DOHH2 (cell line): ENCODE measurements at regions not wholly inside any gene's neighbourhood (a gene's known extent, or its start where the extent isn't known, plus 50 kb on each side); places are given as distances from the start of the nearest gene placed in this dataset.

Experiments
- H3F3A ChIP-seq: fragments of 200-600 bp; sonication (generic), shearing (Covaris generic); 2 replicates; pipeline ENCODE4 v1.6.0; 2016; ENCODE audit warnings: antibody characterized with exemption, mild to moderate bottlenecking; ENCODE audit not compliant: control insufficient read depth, insufficient read depth
- H3K27ac ChIP-seq: fragments of 200-600 bp; sonication (generic); 2 replicates; pipeline ENCODE4 v1.5.1; 2014; ENCODE audit warnings: low read depth, mild to moderate bottlenecking, low read length, moderate library complexity
- H3K27me3 ChIP-seq: fragments of 200-600 bp; sonication (generic); 2 replicates; pipeline ENCODE4 v1.6.1; 2014; ENCODE audit warnings: mild to moderate bottlenecking, low read length, mixed read lengths; ENCODE audit not compliant: control insufficient read depth
- H3K36me3 ChIP-seq: fragments of 200-600 bp; sonication (generic); 2 replicates; pipeline ENCODE4 v1.6.1; 2014; ENCODE audit warnings: mild to moderate bottlenecking, low read length, moderate library complexity, mixed read lengths; ENCODE audit not compliant: control insufficient read depth
- H3K4me1 ChIP-seq: fragments of 200-600 bp; sonication (generic); 2 replicates; pipeline ENCODE4 v1.6.1; 2014; ENCODE audit warnings: mild to moderate bottlenecking, low read length, mixed read lengths; ENCODE audit not compliant: control insufficient read depth
- H3K4me2 ChIP-seq: fragments of 200-600 bp; sonication (generic); 2 replicates; pipeline ENCODE4 v1.6.0; 2014; ENCODE audit warnings: mild to moderate bottlenecking, low read length, moderate library complexity
- H3K4me3 ChIP-seq: fragments of 200-600 bp; sonication (generic); 2 replicates; pipeline ENCODE4 v1.5.1; 2014; ENCODE audit warnings: mild to moderate bottlenecking, low read length, mixed read lengths
- H3K79me2 ChIP-seq: fragments of 200-600 bp; sonication (generic); 2 replicates; pipeline ENCODE4 v1.6.1; 2014; ENCODE audit warnings: mild to moderate bottlenecking, low read length, mixed read lengths; ENCODE audit not compliant: control insufficient read depth
- H3K9me2 ChIP-seq: fragments of 200-600 bp; sonication (generic); replicated peaks from 2 replicates; pipeline ENCODE4 v1.6.1; 2014; ENCODE audit warnings: mild to moderate bottlenecking, low read length, mixed read lengths; ENCODE audit not compliant: control insufficient read depth
- H3K9me3 ChIP-seq: fragments of 200-600 bp; sonication (generic); 2 replicates; pipeline ENCODE4 v1.6.1; 2014; ENCODE audit warnings: antibody characterized with exemption, low read length, mixed read lengths; ENCODE audit not compliant: control insufficient read depth, insufficient read depth
- H4K20me1 ChIP-seq: fragments of 200-600 bp; sonication (generic); 2 replicates; pipeline ENCODE4 v1.6.0; 2014; ENCODE audit warnings: low read depth, mild to moderate bottlenecking, antibody characterized with exemption, low read length, moderate library complexity; ENCODE audit not compliant: control insufficient read depth, insufficient read depth
- CTCF ChIP-seq: fragments of 200-600 bp; sonication (generic); IDR thresholded peaks from one replicate; pipeline ENCODE4 v1.5.1; 2014; ENCODE audit warnings: antibody characterized with exemption, mild to moderate bottlenecking, low read depth, low read length; ENCODE audit not compliant: poor library complexity, severe bottlenecking
- EZH2phosphoT487 ChIP-seq: fragments of 200-600 bp; sonication (generic); IDR thresholded peaks from 2 replicates; pipeline ENCODE4 v1.6.1; 2017; ENCODE audit warnings: borderline replicate concordance, mild to moderate bottlenecking, antibody characterized with exemption, low read length, moderate library complexity, mixed read lengths

- Histone ChIP-seq H3K4me1 (no peaks in the 10 kb centered on the region), H3K4me2 (no peak overlapping the region), H3K27ac (no peak overlapping the region), H4K20me1 (no peaks in the 10 kb centered on the region), H3K9me3 (no peaks in the 10 kb centered on the region), H3K36me3 (no peaks in the 10 kb centered on the region), H3K79me2 (no peaks in the 10 kb centered on the region), H3K4me3 (no peak overlapping the region), H3K27me3 (0 out of 2 replicates have a peak, but pooled peaks cover 2% of the 10 kb centered on the region), H3K9me2 (no peaks in the 10 kb centered on the region), H3F3A (no peaks in the 10 kb centered on the region)
- TF ChIP-seq EZH2phosphoT487: no peak
- TF ChIP-seq CTCF: no peak
Observed at GRCh38 chr18:54032412-54032811, 192.1 kb downstream of the MBD2 start.

GRCh38 chr18:54031243-54031642 lies 193.2 kb downstream of the MBD2 start:
- Histone ChIP-seq H3K36me3 (no peaks in the 10 kb centered on the region), H4K20me1 (no peaks in the 10 kb centered on the region), H3K9me2 (no peaks in the 10 kb centered on the region), H3K27ac (no peak overlapping the region), H3K79me2 (no peaks in the 10 kb centered on the region), H3F3A (no peaks in the 10 kb centered on the region), H3K4me1 (no peaks in the 10 kb centered on the region), H3K27me3 (0 out of 2 replicates have a peak, but pooled peaks cover 2% of the 10 kb centered on the region), H3K4me3 (no peak overlapping the region), H3K9me3 (no peaks in the 10 kb centered on the region), H3K4me2 (no peak overlapping the region)
- TF ChIP-seq EZH2phosphoT487 (no peak), CTCF (no peak)

- Histone ChIP-seq H3K4me2 (no peak overlapping the region), H4K20me1 (no peaks in the 10 kb centered on the region), H3K36me3 (no peaks in the 10 kb centered on the region), H3K27ac (no peak overlapping the region), H3K9me2 (no peaks in the 10 kb centered on the region), H3K9me3 (no peaks in the 10 kb centered on the region), H3K4me3 (no peak overlapping the region), H3K4me1 (no peaks in the 10 kb centered on the region), H3F3A (no peaks in the 10 kb centered on the region), H3K79me2 (no peaks in the 10 kb centered on the region), H3K27me3 (0 out of 2 replicates have a peak, but pooled peaks cover 2% of the 10 kb centered on the region)
- TF ChIP-seq EZH2phosphoT487: no peak
- TF ChIP-seq CTCF: no peak
Observed at GRCh38 chr18:54030434-54030833, 194.0 kb downstream of the MBD2 start.
